GM18870 (cell line): ENCODE measurements at regions not wholly inside any gene's neighbourhood (a gene's known extent, or its start where the extent isn't known, plus 50 kb on each side); places are given as distances from the start of the nearest gene placed in this dataset.
"Not testable (repeated sequence)": the region's sequence is repeated elsewhere in the genome, so short reads cannot be mapped to it uniquely, and the experiment has no call there.

ENCODE experiments used
- ATAC-seq: cut with Tn5 transposase; IDR thresholded peaks from one replicate; pipeline ENCODE4 v1.9.1; 2021; ENCODE audit warnings: moderate library complexity; ENCODE audit not compliant: unreplicated experiment

- no peak for ATAC-seq
Observed at GRCh38 chrX:73963682-73964081, 111.2 kb upstream of the XIST start.

GRCh38 chrX:73962948-73963347, 110.4 kb upstream of the XIST start:
- no peak for ATAC-seq

- not testable (repeated sequence) for ATAC-seq
Observed at GRCh38 chrX:73961867-73962266, 109.4 kb upstream of the XIST start.

- ATAC-seq: no peak
Observed at GRCh38 chrX:73944563-73944908, 92.0 kb upstream of the XIST start.

- peak; percentile 95 for ATAC-seq
Observed at GRCh38 chrX:73943693-73944562, 91.4 kb upstream of the XIST start.

- ATAC-seq: no peak
Observed at GRCh38 chrX:73940893-73941470, 88.5 kb upstream of the XIST start.

GRCh38 chrX:73937843-73938242, 85.3 kb upstream of the XIST start:
- not testable (repeated sequence) for ATAC-seq

GRCh38 chrX:73932522-73932921, 80.0 kb upstream of the XIST start:
- no peak for ATAC-seq

GRCh38 chrX:73930300-73930699, 77.8 kb upstream of the XIST start:
- ATAC-seq: no peak

GRCh38 chrX:73922856-73923455, 70.4 kb upstream of the XIST start:
- ATAC-seq: no peak

GRCh38 chrX:73916931-73917667, 64.6 kb upstream of the XIST start:
- no peak for ATAC-seq

- ATAC-seq: no peak
Observed at GRCh38 chrX:73916489-73916888, 64.0 kb upstream of the XIST start.

- not testable (repeated sequence) for ATAC-seq
Observed at GRCh38 chrX:73914792-73915191, 62.3 kb upstream of the XIST start.

GRCh38 chrX:73913580-73913979, 61.1 kb upstream of the XIST start:
- ATAC-seq: no peak

- ATAC-seq: not testable (repeated sequence)
Observed at GRCh38 chrX:73911946-73912345, 59.4 kb upstream of the XIST start.

- ATAC-seq: not testable (repeated sequence)
Observed at GRCh38 chrX:73905749-73906374, 53.3 kb upstream of the XIST start.

- ATAC-seq: no peak
Observed at GRCh38 chrX:73903941-73904340, 51.4 kb upstream of the XIST start.
